ENCODE measurements at regions not wholly inside any gene's neighbourhood (a gene's known extent, or its start where the extent isn't known, plus 50 kb on each side); places are given as distances from the start of the nearest gene placed in this dataset.
"Not testable (repeated sequence)": the region's sequence is repeated elsewhere in the genome, so short reads cannot be mapped to it uniquely, and the experiment has no call there.

GRCh38 chr12:31220633-31221550 is 105.1 kb downstream of the SINHCAF start:
- no peak for TF ChIP-seq CTCF (IDR thresholded peaks at IDR 0.05)
- Histone ChIP-seq H3K27ac (no peak overlapping the region), H3K4me3 (no peak overlapping the region), H3K36me3 (no peaks in the 10 kb centered on the region), H3K4me1 (ENCODE audit: control insufficient read depth in 1 of 2, low read depth in 2 of 2) (no peaks in the 10 kb centered on the region), H3K9me3 (no peaks in the 10 kb centered on the region), H3K27me3 (replicated peaks; ENCODE audit: insufficient read depth) (no peaks in the 10 kb centered on the region)
- no peak for DNase-seq (ENCODE audit: low spot score)
- no peak for ATAC-seq (ENCODE audit: insufficient number of reproducible peaks, low FRiP score, low read depth)

- Histone ChIP-seq H3K4me3 (no peak overlapping the region), H3K27me3 (replicated peaks; ENCODE audit: insufficient read depth) (no peaks in the 10 kb centered on the region), H3K27ac (no peak overlapping the region), H3K4me1 (ENCODE audit: control insufficient read depth in 1 of 2, low read depth in 2 of 2) (no peaks in the 10 kb centered on the region), H3K36me3 (no peaks in the 10 kb centered on the region), H3K9me3 (no peaks in the 10 kb centered on the region)
- ATAC-seq (ENCODE audit: insufficient number of reproducible peaks, low FRiP score, low read depth), result no peak
- no peak for TF ChIP-seq CTCF (IDR thresholded peaks at IDR 0.05)
- DNase-seq (ENCODE audit: low spot score), result no peak
Measured at GRCh38 chr12:31221551-31221945, 104.4 kb downstream of the SINHCAF start.

- Histone ChIP-seq H3K4me3 (no peak overlapping the region), H3K36me3 (no peaks in the 10 kb centered on the region), H3K4me1 (ENCODE audit: control insufficient read depth in 1 of 2, low read depth in 2 of 2) (no peaks in the 10 kb centered on the region), H3K9me3 (no peaks in the 10 kb centered on the region), H3K27ac (no peak overlapping the region), H3K27me3 (replicated peaks; ENCODE audit: insufficient read depth) (no peaks in the 10 kb centered on the region)
- DNase-seq (ENCODE audit: low spot score) (no peak), ATAC-seq (ENCODE audit: insufficient number of reproducible peaks, low FRiP score, low read depth) (no peak)
- no peak for TF ChIP-seq CTCF (IDR thresholded peaks at IDR 0.05)
Measured at GRCh38 chr12:31222620-31223222, 103.2 kb downstream of the SINHCAF start.

GRCh38 chr12:31223640-31224039 is 102.3 kb downstream of the SINHCAF start:
- DNase-seq (ENCODE audit: low spot score), result not testable (repeated sequence)

GRCh38 chr12:31224768-31225448 is 101.0 kb downstream of the SINHCAF start:
- H3K27ac ChIP-seq, result no peak overlapping the region
- H3K36me3 ChIP-seq, result no peaks in the 10 kb centered on the region
- no peaks in the 10 kb centered on the region for H3K9me3 ChIP-seq
- no peak for TF ChIP-seq CTCF (IDR thresholded peaks at IDR 0.05)
- no peak for DNase-seq (ENCODE audit: low spot score)
- no peaks in the 10 kb centered on the region for H3K27me3 ChIP-seq (replicated peaks; ENCODE audit: insufficient read depth)
- no peak for ATAC-seq (ENCODE audit: insufficient number of reproducible peaks, low FRiP score, low read depth)
- H3K4me3 ChIP-seq, result no peak overlapping the region
- peaks cover 6 to 12% of the 10 kb centered on the region in 2 donors for H3K4me1 ChIP-seq (ENCODE audit: control insufficient read depth in 1 of 2, low read depth in 2 of 2)

More at GRCh38 chr12:31223640-31224039, 102.3 kb downstream of the SINHCAF start:
- H3K4me1 ChIP-seq (ENCODE audit: control insufficient read depth in 1 of 2, low read depth in 2 of 2); H3K27ac ChIP-seq; H3K27me3 ChIP-seq (replicated peaks; ENCODE audit: insufficient read depth); H3K36me3 ChIP-seq; H3K4me3 ChIP-seq; ATAC-seq (ENCODE audit: insufficient number of reproducible peaks, low FRiP score, low read depth); H3K9me3 ChIP-seq: not testable (repeated sequence)
